Activated CD8-positive, alpha-beta T cell treated with anti-CD3 and anti-CD28 coated beads for 36 hours (primary cell): ENCODE measurements at regions not wholly inside any gene's neighbourhood (a gene's known extent, or its start where the extent isn't known, plus 50 kb on each side); places are given as distances from the start of the nearest gene placed in this dataset.

Experiments used
- ATAC-seq: fragments of 200-7000 bp; cut with Tn5 transposase; one replicate; pipeline ENCODE4 v1.10.0; 2021; ENCODE audit warnings: mild to moderate bottlenecking, moderate library complexity
- CTCF ChIA-PET: fragments of 350-600 bp; sonication (Branson Sonifier 250); formaldehyde crosslinking; loops from one replicate; lab custom pipeline; 2021; ENCODE audit warnings: antibody characterized with exemption; lab: Charles Lee
- POLR2A ChIA-PET: fragments of 350-600 bp; sonication (Branson Sonifier 250); formaldehyde crosslinking; loops from one replicate; lab custom pipeline; 2021; ENCODE audit warnings: antibody characterized with exemption; lab: Charles Lee
- DNase-seq: peaks from one replicate; pipeline ENCODE4 v3.0.0-alpha.2; 2020
- H3K27ac Mint-ChIP-seq: one replicate; pipeline ENCODE4 v1.8.0; 2021; ENCODE audit warnings: mild to moderate bottlenecking, mixed read lengths
- H3K27me3 Mint-ChIP-seq: one replicate; pipeline ENCODE4 v1.8.0; 2021; ENCODE audit warnings: mixed read lengths
- H3K36me3 Mint-ChIP-seq: one replicate; pipeline ENCODE4 v1.8.0; 2021; ENCODE audit warnings: low read depth, mixed read lengths
- H3K4me1 Mint-ChIP-seq: one replicate; pipeline ENCODE4 v1.8.0; 2021; ENCODE audit warnings: low read depth, mixed read lengths
- H3K4me3 Mint-ChIP-seq: one replicate; pipeline ENCODE4 v1.8.0; 2021; ENCODE audit warnings: mild to moderate bottlenecking, moderate library complexity, mixed read lengths
- H3K9me3 Mint-ChIP-seq: one replicate; pipeline ENCODE4 v1.8.0; 2021; ENCODE audit warnings: mixed read lengths
- CTCF ChIP-seq: fragments of 200-600 bp; IDR thresholded peaks from one replicate; pipeline ENCODE4 v1.8.0; 2022; ENCODE audit warnings: antibody characterized with exemption, mild to moderate bottlenecking
- intact Hi-C: fragments of 100-400 bp; cut with micrococcal nuclease; formaldehyde crosslinking; loops from one replicate; pipeline ENCODE4 v1.10.0; 2022

- POLR2A ChIA-PET: no interaction called here
- no peak overlapping the region for H3K27ac Mint-ChIP-seq
- DNase-seq: no peak
- H3K4me1 Mint-ChIP-seq: no peaks in the 10 kb centered on the region
- no peak for ATAC-seq
- no peaks in the 10 kb centered on the region for H3K27me3 Mint-ChIP-seq
- CTCF ChIA-PET: no interaction called here
- H3K4me3 Mint-ChIP-seq: no peak overlapping the region
- H3K9me3 Mint-ChIP-seq: peaks cover 2% of the 10 kb centered on the region
- no peaks in the 10 kb centered on the region for H3K36me3 Mint-ChIP-seq
- intact Hi-C loops: no loop called here
- no peak for TF ChIP-seq CTCF
Observed at GRCh38 chr3:163327086-163327485, 1751.2 kb downstream of the SI start.

DNA sequence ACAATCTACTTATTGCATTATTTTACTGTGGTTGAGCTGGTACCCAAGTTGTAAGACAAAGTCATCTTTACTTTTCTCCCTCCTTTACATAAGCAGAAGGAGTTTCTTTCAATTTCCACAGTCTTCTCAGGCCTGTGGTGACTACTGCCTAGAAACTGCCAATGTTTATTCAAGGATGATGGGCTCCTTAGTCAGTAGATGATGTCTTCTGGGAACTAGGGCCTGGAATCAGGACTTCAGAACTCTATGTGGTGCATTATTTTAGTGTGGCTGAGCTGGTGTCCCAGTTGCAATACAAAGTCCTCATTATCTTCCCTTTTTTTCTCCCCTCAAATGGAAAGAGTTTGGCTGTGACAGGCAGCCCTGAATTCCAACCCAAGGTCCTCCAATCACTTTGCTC lies 1762.5 kb downstream of the SI start:
- ChIA-PET CTCF (no interaction called here), POLR2A (no interaction called here)
- H3K4me3 Mint-ChIP-seq: no peak overlapping the region
- H3K27me3 Mint-ChIP-seq: no peaks in the 10 kb centered on the region
- DNase-seq: no peak
- no peak overlapping the region for H3K27ac Mint-ChIP-seq
- H3K9me3 Mint-ChIP-seq: peaks cover 15% of the 10 kb centered on the region
- H3K36me3 Mint-ChIP-seq: no peaks in the 10 kb centered on the region
- H3K4me1 Mint-ChIP-seq: no peaks in the 10 kb centered on the region
- ATAC-seq: no peak
- intact Hi-C loops: no loop called here
- TF ChIP-seq CTCF: no peak

- Mint-ChIP-seq H3K4me3 (no peak overlapping the region), H3K36me3 (no peaks in the 10 kb centered on the region), H3K4me1 (no peaks in the 10 kb centered on the region), H3K27ac (no peak overlapping the region), H3K9me3 (peaks cover 16% of the 10 kb centered on the region), H3K27me3 (no peaks in the 10 kb centered on the region)
- TF ChIP-seq CTCF: no peak
- ATAC-seq: no peak
- ChIA-PET CTCF (no interaction called here), POLR2A (no interaction called here)
- intact Hi-C loops: no loop called here
- no peak for DNase-seq
Observed at GRCh38 chr3:163306405-163306804, 1771.9 kb downstream of the SI start.

DNA sequence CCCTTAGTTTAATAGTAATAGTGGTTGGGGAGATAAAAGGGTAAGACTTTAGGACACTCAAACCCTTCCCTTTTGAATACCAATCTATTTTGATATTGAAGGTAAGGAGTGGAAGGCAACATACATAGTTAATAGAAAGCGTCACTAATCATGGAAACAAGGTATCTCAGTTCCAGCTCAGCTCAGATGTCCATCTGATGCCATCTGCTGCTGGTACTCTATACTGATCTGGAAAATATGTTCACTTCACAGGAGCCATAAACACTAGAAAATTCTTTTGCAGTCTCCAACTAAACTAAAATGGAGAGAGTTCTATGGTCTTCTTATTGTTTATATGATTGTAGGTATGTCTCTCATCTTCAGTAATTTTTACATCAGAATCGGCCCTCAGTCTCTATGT lies 1777.1 kb downstream of the OTOL1 start:
- POLR2A ChIA-PET: no interaction called here
- Mint-ChIP-seq H3K9me3 (peaks cover 3% of the 10 kb centered on the region), H3K36me3 (no peaks in the 10 kb centered on the region), H3K4me1 (no peaks in the 10 kb centered on the region), H3K27ac (no peak overlapping the region), H3K4me3 (no peak overlapping the region), H3K27me3 (no peaks in the 10 kb centered on the region)
- no peak for TF ChIP-seq CTCF
- ATAC-seq (no peak), DNase-seq (no peak)
- intact Hi-C loops: no loop called here
- CTCF ChIA-PET: no interaction called here

DNA sequence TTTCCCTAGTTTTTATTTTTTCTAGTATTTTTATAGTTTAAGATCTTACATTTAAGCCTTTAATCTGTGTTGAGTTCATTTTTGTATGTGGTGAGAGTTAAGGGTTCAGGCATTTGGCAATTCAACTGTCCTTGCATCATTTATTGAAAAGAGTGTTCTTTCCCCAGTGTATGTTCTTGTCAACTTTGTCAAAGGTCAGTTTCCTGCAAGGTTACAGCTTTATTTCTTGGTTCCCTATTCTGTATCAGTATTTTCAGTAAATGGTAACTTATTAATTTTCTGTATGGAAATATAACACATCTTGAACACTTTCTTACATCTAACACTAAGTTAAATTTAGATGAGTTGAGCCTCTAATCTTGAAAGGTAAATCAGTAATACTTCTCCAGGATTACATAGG lies 1770.1 kb downstream of the OTOL1 start:
- Mint-ChIP-seq H3K4me3 (no peak overlapping the region), H3K27me3 (no peaks in the 10 kb centered on the region), H3K4me1 (no peaks in the 10 kb centered on the region), H3K36me3 (no peaks in the 10 kb centered on the region), H3K27ac (no peak overlapping the region), H3K9me3 (peaks cover 12% of the 10 kb centered on the region)
- no peak for DNase-seq
- CTCF ChIA-PET: no interaction called here
- POLR2A ChIA-PET: no interaction called here
- intact Hi-C loops: no loop called here
- TF ChIP-seq CTCF: no peak
- ATAC-seq: no peak
